Stimulated activated CD8-positive, alpha-beta memory T cell treated with anti-CD3 and anti-CD28 coated beads, Interleukin-7, amount 100 ng/mL, for 4 hours (primary cell): ENCODE measurements at regions not wholly inside any gene's neighbourhood (a gene's known extent, or its start where the extent isn't known, plus 50 kb on each side); places are given as distances from the start of the nearest gene placed in this dataset.

Experiments used
- DNase-seq, 2 donors: peaks; one replicate each; pipeline ENCODE4 v3.0.0-alpha.2; 2020; ENCODE audit warnings: low read depth in 2 of 2

DNA sequence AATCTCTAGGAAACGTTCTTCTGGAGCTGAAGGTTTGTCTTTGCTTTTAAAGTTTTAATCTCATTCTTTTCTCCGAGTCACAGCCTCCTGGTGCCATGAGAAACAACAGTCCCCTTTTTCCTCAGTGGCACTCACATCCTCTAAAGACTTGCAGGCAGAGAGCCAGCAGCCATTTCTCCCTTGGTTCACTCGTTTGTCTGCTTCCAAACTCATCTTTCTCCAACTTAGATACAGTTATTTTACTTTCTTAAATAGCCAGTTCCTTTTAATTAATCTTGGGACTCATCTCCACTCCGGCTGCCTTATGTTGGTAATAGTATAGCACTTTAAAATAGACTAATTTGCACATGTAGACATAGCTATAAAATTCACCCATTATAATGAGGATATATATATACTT lies 555.2 kb downstream of the FGF9 start:
- no peak for DNase-seq

DNA sequence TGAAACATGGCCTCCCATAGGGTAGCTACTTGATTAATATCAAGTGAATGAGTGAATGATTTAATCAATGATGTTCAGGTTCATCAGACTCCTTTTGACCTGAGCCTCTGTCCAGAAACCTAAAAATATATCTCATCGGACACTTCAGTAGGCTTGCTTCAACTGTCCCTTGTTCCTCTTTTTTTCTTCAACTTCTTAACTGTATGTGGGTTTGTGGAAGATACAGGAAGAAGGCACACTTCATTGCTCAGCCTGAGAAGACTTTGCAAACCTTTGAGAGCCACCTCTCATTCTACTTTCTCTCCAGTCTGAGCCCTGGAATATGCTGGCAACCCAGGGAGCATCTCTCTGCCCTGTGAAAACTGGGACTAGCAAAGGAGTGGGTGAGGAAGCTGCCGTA lies 557.0 kb downstream of the FGF9 start:
- no peak for DNase-seq

DNA sequence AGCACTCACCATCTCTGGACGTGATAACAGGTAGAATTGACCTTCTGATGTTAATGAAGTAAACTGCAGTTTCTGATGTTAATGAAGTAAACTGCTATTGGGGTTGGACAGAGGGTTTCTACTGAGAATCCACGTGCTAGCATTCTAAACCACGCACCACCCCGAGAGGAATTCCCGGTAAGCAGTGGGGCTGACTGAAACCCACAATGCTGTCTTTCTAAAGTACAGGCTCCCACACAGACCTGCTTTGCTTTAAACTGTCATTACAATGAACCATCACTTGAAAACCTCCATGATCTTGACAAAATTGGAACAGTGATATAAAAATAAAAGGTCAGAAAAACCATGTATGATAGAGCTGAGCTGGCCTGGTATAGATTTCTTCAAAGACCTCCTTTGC lies 559.0 kb downstream of the FGF9 start:
- DNase-seq = no peak

- DNase-seq = no peak
Measured at GRCh38 chr13:22232186-22232585, 561.3 kb downstream of the FGF9 start.

GRCh38 chr13:22235285-22235949 lies 564.5 kb downstream of the FGF9 start:
- DNase-seq = peak in 1 of 2 donors; percentile 7

- no peak for DNase-seq
Measured at GRCh38 chr13:22235950-22236290, 565.0 kb downstream of the FGF9 start.

DNA sequence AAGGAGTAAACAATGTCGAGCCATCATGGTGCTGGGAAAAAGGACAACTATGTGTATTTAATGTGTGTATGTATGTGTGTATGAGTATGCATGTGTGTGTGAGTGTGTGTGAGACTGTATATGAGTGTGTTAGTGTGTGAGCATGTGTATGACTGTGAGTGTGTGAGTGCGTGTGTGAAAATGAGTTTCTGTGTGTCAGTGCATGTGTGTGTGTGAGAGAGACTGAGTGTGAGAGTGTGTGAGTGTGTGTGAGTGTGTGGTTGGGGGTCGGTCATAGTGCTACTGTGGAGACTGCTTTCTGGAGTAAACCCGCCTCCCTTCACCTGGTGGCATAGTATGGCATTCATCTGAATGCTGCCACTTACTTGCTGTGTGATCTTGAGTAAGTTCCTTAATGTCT lies 567.4 kb downstream of the FGF9 start:
- DNase-seq = no peak

- no peak for DNase-seq
Measured at GRCh38 chr13:22240716-22241115, 569.8 kb downstream of the FGF9 start.

DNA sequence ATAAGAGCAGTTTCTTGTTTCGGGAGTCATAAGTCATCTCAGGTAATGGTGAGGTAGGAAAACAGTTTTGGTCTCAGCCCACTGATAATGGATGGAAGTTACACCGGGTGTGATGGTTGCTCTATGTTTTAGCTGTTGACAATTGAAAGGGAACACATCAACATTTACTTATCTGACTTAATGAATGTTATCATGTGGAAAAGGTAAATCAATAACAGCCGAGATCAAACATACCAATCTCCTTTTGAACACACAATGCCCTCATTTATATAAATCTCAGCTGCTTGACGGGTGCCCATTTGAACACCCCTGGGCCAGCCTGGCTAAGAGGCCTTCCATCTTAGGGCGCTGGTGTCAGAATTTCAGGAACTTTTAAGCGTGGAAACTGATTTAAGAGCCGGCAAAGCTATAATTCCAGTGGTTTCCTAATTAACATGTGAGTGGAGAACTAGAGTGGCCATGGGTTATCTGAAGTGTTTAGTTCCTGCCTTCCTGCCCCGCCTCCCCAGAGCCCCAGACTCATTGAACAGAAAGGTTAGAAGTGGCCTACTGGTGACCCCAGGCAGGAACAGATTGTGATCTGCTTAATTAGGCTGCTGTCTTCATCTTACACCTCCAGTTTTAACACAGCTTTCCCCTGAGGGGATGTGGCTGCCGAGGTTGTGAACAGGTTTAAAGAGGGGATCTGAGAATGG lies 572.7 kb downstream of the FGF9 start:
- DNase-seq = no peak

GRCh38 chr13:22252281-22252830 lies 581.5 kb downstream of the FGF9 start:
- no peak for DNase-seq

DNA sequence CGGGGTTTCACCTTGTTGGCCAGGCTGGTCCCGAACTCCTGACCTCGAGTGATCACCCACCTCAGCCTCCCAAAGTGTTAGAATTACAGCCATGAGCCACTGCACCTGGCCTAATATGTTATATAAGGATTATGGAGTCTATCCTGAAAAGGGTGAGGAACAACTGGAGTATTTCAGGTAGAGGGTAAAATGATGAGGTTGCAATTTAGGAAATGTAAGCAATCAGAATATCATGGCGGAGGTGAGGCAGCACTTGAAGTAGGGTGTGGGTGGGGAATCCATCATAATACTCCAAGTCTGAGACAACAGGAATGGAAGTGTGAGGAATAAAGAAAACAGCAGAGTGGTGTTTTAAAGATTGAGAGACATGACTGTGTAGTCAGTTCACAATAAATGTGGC lies 582.2 kb downstream of the FGF9 start:
- DNase-seq = no peak

- no peak for DNase-seq
Measured at GRCh38 chr13:22256111-22256639, 585.3 kb downstream of the FGF9 start.

GRCh38 chr13:22262001-22262885 lies 591.4 kb downstream of the FGF9 start:
- DNase-seq = no peak

GRCh38 chr13:22263185-22263584 lies 592.3 kb downstream of the FGF9 start:
- DNase-seq = no peak

DNA sequence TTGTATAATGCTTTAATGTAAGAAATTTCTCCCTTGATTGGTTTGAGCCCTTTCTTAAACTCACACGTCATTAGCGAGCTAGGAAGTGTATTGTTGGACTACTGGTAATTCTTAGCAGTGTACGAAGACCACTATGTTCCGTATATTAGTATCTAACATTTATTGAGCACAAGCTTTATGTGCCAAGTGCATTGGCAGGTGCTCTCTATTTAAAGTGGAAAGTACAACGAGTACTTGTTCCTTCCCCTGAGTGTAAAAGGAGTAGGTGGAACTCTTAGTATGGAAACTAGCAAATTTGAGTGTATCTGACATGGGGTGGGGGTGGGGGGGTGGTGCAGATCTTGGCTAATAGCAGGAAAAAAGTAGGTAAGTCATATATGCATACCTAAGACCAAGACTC lies 594.7 kb downstream of the FGF9 start:
- no peak for DNase-seq

DNA sequence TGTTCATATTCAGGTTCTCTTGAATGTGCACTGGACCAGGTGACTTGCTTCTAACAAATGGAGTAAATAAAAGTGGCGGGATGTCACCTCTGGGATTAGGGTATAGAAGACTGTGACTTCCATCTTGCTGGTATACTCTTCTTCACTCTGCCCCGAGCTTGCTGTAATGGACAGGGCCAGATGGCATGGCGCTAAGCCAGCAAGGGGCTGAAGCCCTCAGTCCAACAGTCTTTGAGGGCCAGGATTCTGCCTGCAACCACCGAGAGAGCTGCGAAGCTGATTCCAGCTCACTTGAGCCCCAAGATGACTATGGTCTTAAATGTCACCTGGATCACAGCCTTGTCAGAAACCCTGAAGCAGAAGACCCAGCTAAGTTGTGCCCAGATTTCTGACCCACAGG lies 600.0 kb downstream of the FGF9 start:
- DNase-seq = no peak

GRCh38 chr13:22271903-22272302 lies 601.0 kb downstream of the FGF9 start:
- no peak for DNase-seq

DNA sequence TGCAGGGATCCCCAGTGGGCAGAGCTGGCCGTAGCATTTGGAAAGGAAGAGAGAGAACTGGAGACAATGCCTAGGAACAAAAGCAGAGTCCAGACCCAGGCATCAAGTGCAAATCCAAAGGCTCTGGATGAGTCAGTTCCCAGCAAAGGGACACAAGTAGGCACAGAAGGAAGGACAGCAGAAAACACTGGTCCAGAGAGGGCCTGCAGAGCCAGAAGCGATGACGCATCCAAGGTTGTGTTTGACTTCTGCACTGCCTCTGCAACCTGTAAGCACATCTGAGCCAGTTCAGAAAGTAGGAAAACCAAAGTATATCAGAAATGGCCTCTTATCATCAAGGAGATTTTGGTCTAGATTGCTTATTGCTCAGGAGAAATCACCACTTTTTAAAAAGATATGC lies 604.5 kb downstream of the FGF9 start:
- no peak for DNase-seq

GRCh38 chr13:22276616-22277015 lies 605.7 kb downstream of the FGF9 start:
- no peak for DNase-seq

DNA sequence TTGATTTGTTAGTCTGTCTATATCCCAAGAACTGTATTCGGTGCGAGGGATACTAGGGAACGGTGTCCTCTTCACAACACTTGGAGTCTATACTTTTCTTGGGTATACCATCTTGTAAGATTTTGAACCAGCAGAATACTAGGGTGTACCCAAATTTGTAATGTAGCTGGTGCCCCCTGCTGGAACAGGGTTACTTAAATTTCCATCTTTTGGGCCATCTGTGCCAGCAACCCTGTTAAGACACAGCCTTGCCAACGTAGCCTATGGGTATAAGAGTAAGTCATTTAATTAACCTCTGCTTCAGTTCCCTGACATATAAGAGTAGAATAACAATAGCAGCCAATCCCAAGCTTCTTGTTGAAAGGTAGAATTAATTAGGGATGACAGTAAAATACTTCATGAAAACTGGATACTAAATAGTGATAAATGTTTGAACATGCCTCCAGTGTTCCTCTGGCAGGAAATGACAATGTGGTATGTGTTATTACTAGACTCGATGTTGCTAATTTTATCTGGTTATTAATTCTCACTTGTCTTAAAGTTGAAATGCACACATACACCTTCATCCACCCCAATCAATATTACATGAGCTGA lies 607.6 kb downstream of the FGF9 start:
- peak; percentile 42 to 48 for DNase-seq

DNA sequence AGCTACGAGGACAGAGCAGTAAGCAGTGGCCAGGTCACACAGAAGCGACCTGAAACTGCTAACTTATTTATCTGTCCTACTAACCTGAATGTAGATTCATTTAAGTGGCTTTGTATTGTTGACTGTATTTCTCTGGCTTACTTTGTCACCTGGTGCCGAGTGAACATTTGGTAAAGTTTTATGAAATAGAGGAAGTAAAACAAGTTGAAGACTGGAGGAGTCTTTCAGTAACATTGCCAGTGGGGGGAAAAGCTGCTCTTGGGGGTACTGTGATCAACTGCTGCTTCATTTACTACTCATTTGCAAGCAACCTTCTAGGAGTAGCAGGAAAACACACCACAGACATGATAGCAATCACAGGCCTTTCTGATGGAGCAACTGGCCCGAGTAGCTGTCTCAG lies 615.0 kb downstream of the FGF9 start:
- no peak for DNase-seq

DNA sequence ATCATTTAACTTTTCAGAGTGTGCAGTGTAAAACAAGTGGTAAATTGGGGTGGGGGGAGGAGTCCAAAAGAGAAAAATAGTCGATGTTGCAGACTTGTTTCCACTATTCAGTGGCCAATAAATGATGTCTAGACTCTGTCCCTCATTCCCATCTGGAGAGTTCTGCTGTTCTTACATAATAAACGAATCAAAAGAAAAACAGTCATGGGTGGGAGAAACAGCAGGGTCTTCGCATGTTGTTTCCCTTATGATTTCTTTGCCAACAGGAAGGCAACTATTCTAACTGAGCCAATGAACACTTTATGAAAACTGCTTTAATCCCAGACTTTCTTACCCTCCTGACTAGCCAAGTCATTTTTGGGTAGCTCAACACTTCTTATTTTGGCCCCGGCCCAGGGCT lies 615.5 kb downstream of the FGF9 start:
- DNase-seq = no peak
